Spleen (tissue), 11 donors: ENCODE measurements at regions not wholly inside any gene's neighbourhood (a gene's known extent, or its start where the extent isn't known, plus 50 kb on each side); places are given as distances from the start of the nearest gene placed in this dataset.

ENCODE experiments used
- DNase-seq: peaks from one replicate; pipeline ENCODE4 v3.0.0-alpha.2; 2020
- H3K27ac ChIP-seq, 8 donors: fragments of 200-600 bp; sonication (generic) in 7 of 8; 1 replicate in 4 of 8; 2 replicates in 4 of 8; pipeline versions ENCODE4 v1.5.0 to v1.8.0; 2016 to 2021; ENCODE audit warnings: inconsistent platforms in 4 of 8, mild to moderate bottlenecking in 4 of 8, moderate library complexity in 1 of 8
- H3K27me3 ChIP-seq, 7 donors: fragments of 200-600 bp; sonication (generic) in 6 of 7; replicated peaks in 1 of 7; 1 replicate in 4 of 7; 2 replicates in 3 of 7; pipeline versions ENCODE4 v1.5.0 to v1.8.0; 2016 to 2021; ENCODE audit warnings: inconsistent platforms in 3 of 7, mild to moderate bottlenecking in 1 of 7
- H3K36me3 ChIP-seq, 6 donors: fragments of 200-600 bp; sonication (generic) in 5 of 6; 1 replicate in 4 of 6; 2 replicates in 2 of 6; pipeline versions ENCODE4 v1.5.0 to v1.8.0; 2016 to 2021; ENCODE audit warnings: inconsistent platforms in 2 of 6
- H3K4me1 ChIP-seq, 6 donors: fragments of 200-600 bp; sonication (generic) in 5 of 6; 1 replicate in 3 of 6; 2 replicates in 3 of 6; pipeline versions ENCODE4 v1.5.0 to v1.8.0; 2016 to 2021; ENCODE audit warnings: inconsistent platforms in 3 of 6
- H3K4me3 ChIP-seq, 8 donors: fragments of 200-600 bp; sonication (generic) in 7 of 8; 1 replicate in 4 of 8; 2 replicates in 4 of 8; pipeline versions ENCODE4 v1.5.0 to v1.8.0; 2016 to 2021; ENCODE audit warnings: inconsistent platforms in 4 of 8, mild to moderate bottlenecking in 4 of 8, moderate library complexity in 2 of 8
- H3K9me3 ChIP-seq, 8 donors: fragments of 200-600 bp; sonication (generic) in 7 of 8; 1 replicate in 4 of 8; 2 replicates in 4 of 8; pipeline versions ENCODE4 v1.5.0 to v1.8.0; 2016 to 2021; ENCODE audit warnings: inconsistent platforms in 4 of 8
- POLR2A ChIP-seq, 3 donors: fragments of 450-650 bp; IDR thresholded peaks; one replicate each; pipeline ENCODE4 v1.5.1; 2017; ENCODE audit warnings: antibody characterized with exemption in 3 of 3, mild to moderate bottlenecking in 1 of 3
- POLR2AphosphoS5 ChIP-seq, 3 donors: sonication (generic); formaldehyde crosslinking; IDR thresholded peaks; one replicate each; pipeline ENCODE4 v1.5.1; 2017; ENCODE audit warnings: antibody characterized with exemption in 3 of 3
- WGBS, 5 donors: extraction: QIAGEN DNeasy Blood & Tissue Kit in 3 of 5; methylation state at CpG; one replicate each; pipeline versions ENCODE4 v1.1.5 to v1.1.7; 2013 to 2018; 5-methylcytosine and 5-hydroxymethylcytosine counted together
- intact Hi-C: fragments of 100-400 bp; cut with DNase I; formaldehyde crosslinking; loops from one replicate; pipeline ENCODE4 v1.15.0; 2023; ENCODE audit warnings: low total_unique reads
- TF ChIP-seq, protein P1 (sequence below), 11 experiments: fragments of 200-600 bp in 7 of 11; fragments of 450-650 bp in 4 of 11; sonication (generic) in 4 of 11; IDR thresholded peaks in 8 of 11; conservative IDR thresholded peaks in 3 of 11; 1 replicate in 7 of 11; 2 replicates in 4 of 11; pipeline versions ENCODE4 v1.4.0 to v1.8.0; 2016 to 2021; ENCODE audit warnings: antibody characterized with exemption in 11 of 11, inconsistent platforms in 4 of 11, mild to moderate bottlenecking in 1 of 11
- donor health status: healthy with polysubstance abuse.
- donor health status: DM: no; HTN: no; CAD: no; lungs with moderate emphysema.
- donor health status: DM: no; HTN: no; CAD: no.
- donor health status: Bipolar disorder and iron deficiency.
- donor health status: healthy.
- donor health status: DM: no; HTN: no; CAD: no.
- donor health status: DM: yes; HTN: yes; CAD: no.

GRCh38 chr1:37085393-37085792, 51.1 kb upstream of the GRIK3 start:
- Histone ChIP-seq H3K27me3 (peaks cover 0 to 42% (median 0%) of the 10 kb centered on the region in 7 donors), H3K36me3 (no peaks in the 10 kb centered on the region), H3K9me3 (no peaks in the 10 kb centered on the region), H3K4me1 (no peaks in the 10 kb centered on the region), H3K4me3 (no peak overlapping the region), H3K27ac (no peak overlapping the region)
- 54 to 64% (median 56%) methylated on average over 6 of the region's 6 CpGs for WGBS, 5 donors
- TF ChIP-seq, protein P1, sequence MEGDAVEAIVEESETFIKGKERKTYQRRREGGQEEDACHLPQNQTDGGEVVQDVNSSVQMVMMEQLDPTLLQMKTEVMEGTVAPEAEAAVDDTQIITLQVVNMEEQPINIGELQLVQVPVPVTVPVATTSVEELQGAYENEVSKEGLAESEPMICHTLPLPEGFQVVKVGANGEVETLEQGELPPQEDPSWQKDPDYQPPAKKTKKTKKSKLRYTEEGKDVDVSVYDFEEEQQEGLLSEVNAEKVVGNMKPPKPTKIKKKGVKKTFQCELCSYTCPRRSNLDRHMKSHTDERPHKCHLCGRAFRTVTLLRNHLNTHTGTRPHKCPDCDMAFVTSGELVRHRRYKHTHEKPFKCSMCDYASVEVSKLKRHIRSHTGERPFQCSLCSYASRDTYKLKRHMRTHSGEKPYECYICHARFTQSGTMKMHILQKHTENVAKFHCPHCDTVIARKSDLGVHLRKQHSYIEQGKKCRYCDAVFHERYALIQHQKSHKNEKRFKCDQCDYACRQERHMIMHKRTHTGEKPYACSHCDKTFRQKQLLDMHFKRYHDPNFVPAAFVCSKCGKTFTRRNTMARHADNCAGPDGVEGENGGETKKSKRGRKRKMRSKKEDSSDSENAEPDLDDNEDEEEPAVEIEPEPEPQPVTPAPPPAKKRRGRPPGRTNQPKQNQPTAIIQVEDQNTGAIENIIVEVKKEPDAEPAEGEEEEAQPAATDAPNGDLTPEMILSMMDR (IDR thresholded peaks at IDR 0.05 in 8 of 11, conservative IDR thresholded peaks at IDR 0.05 in 3 of 11), result no peak
- TF ChIP-seq POLR2A (IDR thresholded peaks at IDR 0.05) (no peak), POLR2AphosphoS5 (IDR thresholded peaks at IDR 0.05) (no peak)
- intact Hi-C loops, result no loop called here
- DNase-seq, result no peak

DNA sequence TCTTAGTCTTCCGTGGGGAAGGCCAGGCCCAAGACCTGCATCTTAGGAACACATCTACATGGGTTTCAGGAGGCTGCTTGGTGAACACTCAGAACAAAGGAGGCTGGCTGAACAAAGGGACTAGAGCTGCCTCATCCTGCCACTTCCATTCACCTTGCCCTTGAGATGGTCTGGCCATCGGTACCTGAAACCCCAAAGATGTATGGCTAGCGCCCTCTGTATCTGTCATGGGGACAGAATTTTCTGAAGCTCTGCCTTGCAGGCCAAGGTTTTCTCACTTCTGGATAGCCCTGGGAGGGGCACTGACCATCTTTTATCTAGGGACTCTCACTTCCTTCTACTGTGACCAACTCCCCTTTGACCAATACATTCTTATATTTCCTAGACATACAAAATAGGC, 55.4 kb upstream of the GRIK3 start:
- no peaks in the 10 kb centered on the region for H3K9me3 ChIP-seq
- no peaks in the 10 kb centered on the region for H3K36me3 ChIP-seq
- 70 to 83% (median 74%) methylated on average over 3 of the region's 3 CpGs for WGBS, 5 donors
- peaks cover 0 to 58% (median 0%) of the 10 kb centered on the region in 7 donors for H3K27me3 ChIP-seq
- H3K4me1 ChIP-seq, result peaks cover 0 to 5% (median 0%) of the 10 kb centered on the region in 6 donors
- intact Hi-C loops, result no loop called here
- TF ChIP-seq, protein P1 (IDR thresholded peaks at IDR 0.05 in 8 of 11, conservative IDR thresholded peaks at IDR 0.05 in 3 of 11), result no peak
- no peak for TF ChIP-seq POLR2A (IDR thresholded peaks at IDR 0.05)
- TF ChIP-seq POLR2AphosphoS5 (IDR thresholded peaks at IDR 0.05), result no peak
- H3K4me3 ChIP-seq, result no peak overlapping the region
- H3K27ac ChIP-seq, result no peak overlapping the region
- DNase-seq, result no peak

- no peaks in the 10 kb centered on the region for H3K9me3 ChIP-seq
- DNase-seq, result no peak
- peaks cover 0 to 67% (median 0%) of the 10 kb centered on the region in 7 donors for H3K27me3 ChIP-seq
- peaks cover 0 to 5% (median 0%) of the 10 kb centered on the region in 6 donors for H3K4me1 ChIP-seq
- WGBS, 5 donors, result 93 to 97% (median 96%) methylated on average over 2 of the region's 2 CpGs
- intact Hi-C loops, result no loop called here
- no peak overlapping the region for H3K27ac ChIP-seq
- no peak for TF ChIP-seq POLR2AphosphoS5 (IDR thresholded peaks at IDR 0.05)
- TF ChIP-seq, protein P1 (IDR thresholded peaks at IDR 0.05 in 8 of 11, conservative IDR thresholded peaks at IDR 0.05 in 3 of 11), result no peak
- no peak for TF ChIP-seq POLR2A (IDR thresholded peaks at IDR 0.05)
- H3K36me3 ChIP-seq, result no peaks in the 10 kb centered on the region
- no peak overlapping the region for H3K4me3 ChIP-seq
Observed at GRCh38 chr1:37090671-37091070, 56.4 kb upstream of the GRIK3 start.

GRCh38 chr1:37092937-37093336, 58.6 kb upstream of the GRIK3 start:
- H3K27me3 ChIP-seq, result peaks cover 0 to 82% (median 0%) of the 10 kb centered on the region in 7 donors
- H3K36me3 ChIP-seq, result no peaks in the 10 kb centered on the region
- H3K4me3 ChIP-seq, result no peak overlapping the region
- 48 to 74% (median 54%) methylated on average over 1 of the region's 1 CpG for WGBS, 5 donors
- H3K4me1 ChIP-seq, result peaks cover 0 to 5% (median 0%) of the 10 kb centered on the region in 6 donors
- TF ChIP-seq, protein P1 (IDR thresholded peaks at IDR 0.05 in 8 of 11, conservative IDR thresholded peaks at IDR 0.05 in 3 of 11), result no peak
- TF ChIP-seq POLR2A (IDR thresholded peaks at IDR 0.05) (no peak), POLR2AphosphoS5 (IDR thresholded peaks at IDR 0.05) (no peak)
- no peak for DNase-seq
- no peaks in the 10 kb centered on the region for H3K9me3 ChIP-seq
- intact Hi-C loops, result no loop called here
- no peak overlapping the region for H3K27ac ChIP-seq
